Calu3 (cell line): ENCODE measurements at regions not wholly inside any gene's neighbourhood (a gene's known extent, or its start where the extent isn't known, plus 50 kb on each side); places are given as distances from the start of the nearest gene placed in this dataset.

Experiments
- BruUV-seq: library from RNA; stranded (reverse); fragments of 400-500 nt; replicated peaks from 2 replicates; lab custom pipeline; 2021; lab: Mats Ljungman, UMichigan
- CTCF ChIA-PET: fragments of 300-600 bp; sonication (Branson Sonifier 250); formaldehyde crosslinking; loops from one replicate; lab custom pipeline; 2022; ENCODE audit warnings: antibody characterized with exemption; lab: Charles Lee
- DNase-seq: peaks from one replicate; pipeline ENCODE4 v3.0.0; 2022
- H3K27ac Mint-ChIP-seq: one replicate; pipeline ENCODE4 v1.8.0; 2022; ENCODE audit warnings: mixed read lengths; ENCODE audit not compliant: unreplicated experiment
- H3K27me3 Mint-ChIP-seq: one replicate; pipeline ENCODE4 v1.8.0; 2022; ENCODE audit warnings: mixed read lengths; ENCODE audit not compliant: unreplicated experiment
- H3K36me3 Mint-ChIP-seq: one replicate; pipeline ENCODE4 v1.8.0; 2022; ENCODE audit warnings: mild to moderate bottlenecking, moderate library complexity, mixed read lengths; ENCODE audit not compliant: insufficient read depth, unreplicated experiment
- H3K4me1 Mint-ChIP-seq: one replicate; pipeline ENCODE4 v1.8.0; 2022; ENCODE audit warnings: mild to moderate bottlenecking, low read depth, mixed read lengths; ENCODE audit not compliant: unreplicated experiment
- H3K4me3 Mint-ChIP-seq: one replicate; pipeline ENCODE4 v1.8.0; 2022; ENCODE audit warnings: mild to moderate bottlenecking, low read depth, moderate library complexity, mixed read lengths; ENCODE audit not compliant: unreplicated experiment
- H3K9me3 Mint-ChIP-seq: one replicate; pipeline ENCODE4 v1.8.0; 2022; ENCODE audit warnings: low read depth, mixed read lengths; ENCODE audit not compliant: unreplicated experiment
- CTCF ChIP-seq: fragments of 200-600 bp; IDR thresholded peaks from one replicate; pipeline ENCODE4 v1.8.0; 2022; ENCODE audit warnings: antibody characterized with exemption; ENCODE audit not compliant: unreplicated experiment
- intact Hi-C: fragments of 100-400 bp; cut with micrococcal nuclease; formaldehyde crosslinking; loops from one replicate; pipeline ENCODE4 v1.10.0; 2022; ENCODE audit not compliant: unreplicated experiment

GRCh38 chr15:81749716-81750375, 296.0 kb downstream of the MEX3B start:
- Mint-ChIP-seq H3K36me3 (no peaks in the 10 kb centered on the region), H3K9me3 (peaks cover 3% of the 10 kb centered on the region), H3K27me3 (no peaks in the 10 kb centered on the region), H3K27ac (no peak overlapping the region), H3K4me1 (no peaks in the 10 kb centered on the region), H3K4me3 (no peak overlapping the region)
- CTCF ChIA-PET, result no interaction called here
- intact Hi-C loops, result no loop called here
- DNase-seq, result no peak
- TF ChIP-seq CTCF, result no peak
- BruUV-seq, result no TSS peak

- Mint-ChIP-seq H3K27me3 (no peaks in the 10 kb centered on the region), H3K36me3 (no peaks in the 10 kb centered on the region), H3K27ac (no peak overlapping the region), H3K4me1 (no peaks in the 10 kb centered on the region), H3K4me3 (no peak overlapping the region), H3K9me3 (peaks cover 6% of the 10 kb centered on the region)
- CTCF ChIA-PET, result no interaction called here
- no TSS peak for BruUV-seq
- intact Hi-C loops, result no loop called here
- no peak for DNase-seq
- no peak for TF ChIP-seq CTCF
Observed at GRCh38 chr15:81747482-81747881, 298.3 kb downstream of the MEX3B start.

GRCh38 chr15:81747026-81747425, 298.8 kb downstream of the MEX3B start:
- intact Hi-C loops, result no loop called here
- no peaks in the 10 kb centered on the region for H3K4me1 Mint-ChIP-seq
- H3K27ac Mint-ChIP-seq, result no peak overlapping the region
- no peak overlapping the region for H3K4me3 Mint-ChIP-seq
- no peak for TF ChIP-seq CTCF
- no peaks in the 10 kb centered on the region for H3K27me3 Mint-ChIP-seq
- DNase-seq, result no peak
- H3K9me3 Mint-ChIP-seq, result peaks cover 6% of the 10 kb centered on the region
- BruUV-seq, result no TSS peak
- CTCF ChIA-PET, result no interaction called here
- no peaks in the 10 kb centered on the region for H3K36me3 Mint-ChIP-seq

- Mint-ChIP-seq H3K4me3 (no peak overlapping the region), H3K36me3 (no peaks in the 10 kb centered on the region), H3K27ac (no peak overlapping the region), H3K4me1 (no peaks in the 10 kb centered on the region), H3K9me3 (peaks cover 3% of the 10 kb centered on the region), H3K27me3 (no peaks in the 10 kb centered on the region)
- BruUV-seq, result no TSS peak
- DNase-seq, result no peak
- no peak for TF ChIP-seq CTCF
- intact Hi-C loops, result no loop called here
- CTCF ChIA-PET, result interaction anchor here (0.6 kb wide), 1 partner anchor 967 kb away, joined by 3 read pairs; no protein-coding TSS in a partner anchor
Observed at GRCh38 chr15:81744364-81744763, 301.5 kb downstream of the MEX3B start.
